GM12878 (cell line): ENCODE measurements at regions not wholly inside any gene's neighbourhood (a gene's known extent, or its start where the extent isn't known, plus 50 kb on each side); places are given as distances from the start of the nearest gene placed in this dataset.

Source experiments
- ATAC-seq: fragments of 200-7000 bp; cut with Tn5 transposase; 3 replicates; pipeline ENCODE4 v1.9.1; 2020; ENCODE audit warnings: mild to moderate bottlenecking, moderate library complexity
- BruUV-seq: library from RNA; stranded (reverse); fragments of 400-500 nt; replicated peaks from 2 replicates; lab custom pipeline; 2021; lab: Mats Ljungman, UMichigan
- CTCF ChIA-PET: fragments of 300-600 bp; sonication (Branson Sonifier 250); formaldehyde crosslinking; extraction: SDS; loops from one replicate; lab custom pipeline; 2021; ENCODE audit warnings: inconsistent platforms; lab: Yijun Ruan, JAX
- POLR2A ChIA-PET: fragments of 350-600 bp; formaldehyde crosslinking; extraction: SDS; loops from one replicate; lab custom pipeline; 2021; ENCODE audit warnings: inconsistent platforms; lab: Charles Lee
- RAD21 ChIA-PET: fragments of 300-600 bp; sonication (Branson Sonifier 250); formaldehyde crosslinking; loops from one replicate; lab custom pipeline; 2023; ENCODE audit warnings: antibody characterized with exemption; ENCODE audit not compliant: unreplicated experiment; lab: Charles Lee
- SMC1A ChIA-PET: fragments of 300-600 bp; sonication (Branson Sonifier 250); formaldehyde crosslinking; loops from one replicate; lab custom pipeline; 2023; ENCODE audit not compliant: unreplicated experiment, uncharacterized antibody; lab: Charles Lee
- DNase-seq: peaks from one replicate; pipeline ENCODE4 v3.0.0-alpha.2; 2011; ENCODE audit warnings: low read depth, low spot score
- FAIRE-seq: peaks from 3 replicates; lab custom pipeline; 2011; peaks lifted over from hg19 to GRCh38; lab: Jason Lieb, UNC
- H2AFZ ChIP-seq: 2 replicates; pipeline ENCODE4 v1.6.0; 2011; ENCODE audit warnings: low read depth, low read length, control low read depth; ENCODE audit not compliant: control insufficient read depth
- H3K27ac ChIP-seq: 2 replicates; pipeline ENCODE4 v1.5.1; 2011; ENCODE audit warnings: control low read depth; ENCODE audit not compliant: control insufficient read depth, insufficient read depth
- H3K27me3 ChIP-seq, 2 experiments: replicated peaks in 1 of 2; 2 replicates each; pipeline versions ENCODE4 v1.6.0 to v1.6.1; 2011; ENCODE audit warnings: low read length in 1 of 2; ENCODE audit not compliant: control insufficient read depth in 2 of 2, insufficient read depth in 2 of 2
- H3K36me3 ChIP-seq, 2 experiments: 2 replicates each; pipeline ENCODE4 v1.5.1; 2011; ENCODE audit warnings: low read length in 1 of 2; ENCODE audit not compliant: control insufficient read depth in 2 of 2, insufficient read depth in 2 of 2
- H3K4me1 ChIP-seq: 2 replicates; pipeline ENCODE4 v1.6.1; 2011; ENCODE audit warnings: mild to moderate bottlenecking, low read length, moderate library complexity, mixed read lengths; ENCODE audit not compliant: control insufficient read depth, insufficient read depth
- H3K4me2 ChIP-seq: 2 replicates; pipeline ENCODE4 v1.6.0; 2011; ENCODE audit warnings: control low read depth; ENCODE audit not compliant: control insufficient read depth, insufficient read depth
- H3K4me3 ChIP-seq: fragments of 200-600 bp; sonication (generic); 2 replicates; pipeline ENCODE4 v1.5.1; 2016
- H3K79me2 ChIP-seq: 2 replicates; pipeline ENCODE4 v1.6.0; 2011; ENCODE audit warnings: low read length; ENCODE audit not compliant: control insufficient read depth, insufficient read depth
- H3K9ac ChIP-seq: 2 replicates; pipeline ENCODE4 v1.8.0; 2011; ENCODE audit warnings: low read length, control low read depth, mixed read lengths; ENCODE audit not compliant: control insufficient read depth, insufficient read depth
- H3K9me3 ChIP-seq: replicated peaks from 3 replicates; pipeline ENCODE4 v1.5.1; 2011; ENCODE audit warnings: mild to moderate bottlenecking, low read length; ENCODE audit not compliant: control insufficient read depth, insufficient read depth
- H4K20me1 ChIP-seq: 2 replicates; pipeline ENCODE4 v1.6.0; 2011; ENCODE audit not compliant: control insufficient read depth, insufficient read depth
- BMI1 ChIP-seq: fragments of 450-650 bp; IDR thresholded peaks from 2 replicates; pipeline ENCODE4 v1.6.1; 2016; ENCODE audit warnings: mild to moderate bottlenecking, moderate library complexity, borderline replicate concordance
- CBX3 ChIP-seq: fragments of 200-600 bp; sonication (generic); IDR thresholded peaks from 2 replicates; pipeline ENCODE4 v1.6.1; 2016; ENCODE audit warnings: low read depth, borderline replicate concordance
- JUND ChIP-seq: IDR thresholded peaks from 2 replicates; pipeline ENCODE4 v1.6.1; 2012; ENCODE audit warnings: low read depth, mild to moderate bottlenecking, low read length, improper control_type of control experiment, moderate library complexity
- MLLT1 ChIP-seq: fragments of 450-650 bp; IDR thresholded peaks from 2 replicates; pipeline ENCODE4 v1.6.1; 2016; ENCODE audit warnings: mild to moderate bottlenecking
- NBN ChIP-seq: fragments of 450-650 bp; IDR thresholded peaks from 2 replicates; pipeline ENCODE4 v1.6.1; 2016
- NRF1 ChIP-seq: conservative IDR thresholded peaks from 2 replicates; pipeline ENCODE4 v1.6.1; 2011; ENCODE audit warnings: mild to moderate bottlenecking, low read depth, low read length, improper control_type of control experiment
- PAX5 ChIP-seq: IDR thresholded peaks from 2 replicates; pipeline ENCODE4 v1.6.1; 2011; ENCODE audit warnings: low read depth, low read length, borderline replicate concordance
- RELB ChIP-seq: fragments of 450-650 bp; IDR thresholded peaks from 2 replicates; pipeline ENCODE4 v1.6.1; 2017; ENCODE audit warnings: low read depth, mild to moderate bottlenecking, moderate library complexity
- SMAD1 ChIP-seq: fragments of 450-650 bp; IDR thresholded peaks from 2 replicates; pipeline ENCODE4 v1.6.1; 2018; ENCODE audit warnings: mild to moderate bottlenecking, low read depth; ENCODE audit not compliant: partially characterized antibody
- SREBF1 ChIP-seq: IDR thresholded peaks from 2 replicates; pipeline ENCODE4 v1.6.1; 2012; ENCODE audit warnings: mild to moderate bottlenecking, low read length
- ZBTB33 ChIP-seq: fragments of 450-650 bp; IDR thresholded peaks from 2 replicates; pipeline ENCODE4 v1.6.1; 2017; ENCODE audit warnings: mild to moderate bottlenecking
- ZNF207 ChIP-seq: fragments of 450-650 bp; IDR thresholded peaks from 2 replicates; pipeline ENCODE4 v1.6.1; 2014; ENCODE audit warnings: antibody characterized with exemption, mild to moderate bottlenecking, borderline replicate concordance
- WGBS: methylation state at CpG from one replicate; pipeline ENCODE4 v1.1.6; 2016; ENCODE audit warnings: low lambda C conversion rate; ENCODE audit not compliant: insufficient replicate concordance, insufficient coverage; ENCODE audit errors: missing lambda C conversion rate; 5-methylcytosine and 5-hydroxymethylcytosine counted together
- in situ Hi-C: fragments of 300-500 bp; cut with MboI; formaldehyde crosslinking; loops from 9 replicates; pipeline ENCODE4 v1.14.3; 2018; ENCODE audit warnings: mixed read lengths
- intact Hi-C: fragments of 100-400 bp; cut with micrococcal nuclease; formaldehyde crosslinking; loops from one replicate; pipeline ENCODE4 v1.14.2; 2022; ENCODE audit not compliant: unreplicated experiment

GRCh38 chr5:54757541-54757940 lies 227.9 kb downstream of the ESM1 start:
- ChIA-PET CTCF (interaction anchor here (1.1 kb wide), 1 partner anchor 174 kb away, joined by 3 read pairs; no protein-coding TSS in a partner anchor), SMC1A (no interaction called here), POLR2A (interaction anchor here (0.6 kb wide), 1 partner anchor 118 kb away, joined by 3 read pairs; no protein-coding TSS in a partner anchor), RAD21 (no interaction called here)
- 75% methylated on average over 3 of the region's 3 CpGs for WGBS
- Histone ChIP-seq H2AFZ (no peak overlapping the region), H3K4me1 (peaks cover 25% of the 10 kb centered on the region), H3K9me3 (no peaks in the 10 kb centered on the region), H3K79me2 (no peaks in the 10 kb centered on the region), H3K36me3 (no peaks in the 10 kb centered on the region), H3K9ac (no peak overlapping the region), H3K27ac (no peak overlapping the region), H3K4me3 (no peak overlapping the region), H3K4me2 (no peak overlapping the region), H3K27me3 (no peaks in the 10 kb centered on the region), H4K20me1 (no peaks in the 10 kb centered on the region)
- FAIRE-seq (no peak), ATAC-seq (no peak), DNase-seq (no peak)
- intact Hi-C loops, result no loop called here
- in situ Hi-C loops, result no loop called here
- BruUV-seq, result no TSS peak
- TF ChIP-seq JUND, result no peak

- Histone ChIP-seq H3K9ac (no peak overlapping the region), H3K4me2 (no peak overlapping the region), H3K4me3 (no peak overlapping the region), H4K20me1 (no peaks in the 10 kb centered on the region), H3K79me2 (no peaks in the 10 kb centered on the region), H3K9me3 (no peaks in the 10 kb centered on the region), H3K36me3 (no peaks in the 10 kb centered on the region), H3K27me3 (no peaks in the 10 kb centered on the region), H2AFZ (no peak overlapping the region), H3K27ac (no peak overlapping the region), H3K4me1 (peaks cover 27% of the 10 kb centered on the region)
- ATAC-seq (no peak), FAIRE-seq (no peak), DNase-seq (no peak)
- intact Hi-C loops, result no loop called here
- ChIA-PET RAD21 (no interaction called here), CTCF (interaction anchor here (1.1 kb wide), 1 partner anchor 173 kb away, joined by 3 read pairs; no protein-coding TSS in a partner anchor), POLR2A (no interaction called here), SMC1A (no interaction called here)
- BruUV-seq, result no TSS peak
- in situ Hi-C loops, result no loop called here
- WGBS, result 50% methylated on average over 1 of the region's 1 CpG
- TF ChIP-seq BMI1, result no peak
- TF ChIP-seq ZBTB33, result no peak
- TF ChIP-seq SMAD1, result no peak
- no peak for TF ChIP-seq SREBF1
- no peak for TF ChIP-seq PAX5
- no peak for TF ChIP-seq NRF1
- no peak for TF ChIP-seq CBX3
- TF ChIP-seq MLLT1, result no peak
- no peak for TF ChIP-seq RELB
- no peak for TF ChIP-seq ZNF207
- no peak for TF ChIP-seq NBN
Observed at GRCh38 chr5:54756796-54757402, 228.5 kb downstream of the ESM1 start.
